ENCODE measurements at regions not wholly inside any gene's neighbourhood (a gene's known extent, or its start where the extent isn't known, plus 50 kb on each side); places are given as distances from the start of the nearest gene placed in this dataset.

DNA sequence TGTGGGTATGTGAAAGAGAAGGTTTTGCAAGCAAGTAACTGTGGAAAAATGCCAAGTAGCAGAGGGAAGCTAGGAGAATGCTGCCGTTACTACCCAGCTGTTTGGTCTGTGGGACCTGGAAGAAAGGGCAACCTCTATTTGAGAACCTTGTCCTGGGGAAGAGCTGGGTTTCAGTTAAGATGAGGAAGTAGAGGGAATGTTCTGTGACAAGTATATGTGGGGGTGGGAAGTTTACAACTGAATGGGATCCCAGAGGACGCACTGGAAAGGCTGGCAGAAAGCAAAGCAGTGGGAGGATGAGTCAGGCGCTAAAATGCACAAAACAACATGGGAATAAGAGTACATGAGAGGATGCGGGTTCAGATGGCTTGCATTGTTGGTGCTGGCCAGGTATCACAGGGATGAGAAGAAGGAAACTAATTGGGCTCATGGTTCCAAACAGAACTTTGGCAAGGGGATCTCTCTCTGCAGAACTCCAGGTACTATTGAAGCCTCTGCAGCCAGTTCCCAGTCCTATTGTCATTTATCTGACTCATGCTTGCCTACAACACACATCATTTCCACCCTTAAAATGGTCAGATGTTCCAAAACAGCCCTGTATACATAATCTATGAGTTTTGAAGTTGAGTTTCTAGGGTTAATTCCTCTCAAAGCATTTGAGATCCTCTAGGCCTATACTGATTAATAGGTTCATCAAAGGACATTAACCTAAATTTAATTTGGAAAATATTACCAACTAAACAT, 88.5 kb upstream of the VAV3 start:
- TF ChIP-seq, protein P1, sequence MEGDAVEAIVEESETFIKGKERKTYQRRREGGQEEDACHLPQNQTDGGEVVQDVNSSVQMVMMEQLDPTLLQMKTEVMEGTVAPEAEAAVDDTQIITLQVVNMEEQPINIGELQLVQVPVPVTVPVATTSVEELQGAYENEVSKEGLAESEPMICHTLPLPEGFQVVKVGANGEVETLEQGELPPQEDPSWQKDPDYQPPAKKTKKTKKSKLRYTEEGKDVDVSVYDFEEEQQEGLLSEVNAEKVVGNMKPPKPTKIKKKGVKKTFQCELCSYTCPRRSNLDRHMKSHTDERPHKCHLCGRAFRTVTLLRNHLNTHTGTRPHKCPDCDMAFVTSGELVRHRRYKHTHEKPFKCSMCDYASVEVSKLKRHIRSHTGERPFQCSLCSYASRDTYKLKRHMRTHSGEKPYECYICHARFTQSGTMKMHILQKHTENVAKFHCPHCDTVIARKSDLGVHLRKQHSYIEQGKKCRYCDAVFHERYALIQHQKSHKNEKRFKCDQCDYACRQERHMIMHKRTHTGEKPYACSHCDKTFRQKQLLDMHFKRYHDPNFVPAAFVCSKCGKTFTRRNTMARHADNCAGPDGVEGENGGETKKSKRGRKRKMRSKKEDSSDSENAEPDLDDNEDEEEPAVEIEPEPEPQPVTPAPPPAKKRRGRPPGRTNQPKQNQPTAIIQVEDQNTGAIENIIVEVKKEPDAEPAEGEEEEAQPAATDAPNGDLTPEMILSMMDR (IDR thresholded peaks at IDR 0.05): no peak
- TF ChIP-seq POLR2A (IDR thresholded peaks at IDR 0.05): no peak

Data from thyroid gland (tissue), 4 donors.